ENCODE measurements at regions not wholly inside any gene's neighbourhood (a gene's known extent, or its start where the extent isn't known, plus 50 kb on each side); places are given as distances from the start of the nearest gene placed in this dataset.

- TF ChIP-seq POLR2AphosphoS5 (IDR thresholded peaks at IDR 0.05) = no peak
- TF ChIP-seq POLR2A (IDR thresholded peaks at IDR 0.05) = no peak
- TF ChIP-seq, protein P1, sequence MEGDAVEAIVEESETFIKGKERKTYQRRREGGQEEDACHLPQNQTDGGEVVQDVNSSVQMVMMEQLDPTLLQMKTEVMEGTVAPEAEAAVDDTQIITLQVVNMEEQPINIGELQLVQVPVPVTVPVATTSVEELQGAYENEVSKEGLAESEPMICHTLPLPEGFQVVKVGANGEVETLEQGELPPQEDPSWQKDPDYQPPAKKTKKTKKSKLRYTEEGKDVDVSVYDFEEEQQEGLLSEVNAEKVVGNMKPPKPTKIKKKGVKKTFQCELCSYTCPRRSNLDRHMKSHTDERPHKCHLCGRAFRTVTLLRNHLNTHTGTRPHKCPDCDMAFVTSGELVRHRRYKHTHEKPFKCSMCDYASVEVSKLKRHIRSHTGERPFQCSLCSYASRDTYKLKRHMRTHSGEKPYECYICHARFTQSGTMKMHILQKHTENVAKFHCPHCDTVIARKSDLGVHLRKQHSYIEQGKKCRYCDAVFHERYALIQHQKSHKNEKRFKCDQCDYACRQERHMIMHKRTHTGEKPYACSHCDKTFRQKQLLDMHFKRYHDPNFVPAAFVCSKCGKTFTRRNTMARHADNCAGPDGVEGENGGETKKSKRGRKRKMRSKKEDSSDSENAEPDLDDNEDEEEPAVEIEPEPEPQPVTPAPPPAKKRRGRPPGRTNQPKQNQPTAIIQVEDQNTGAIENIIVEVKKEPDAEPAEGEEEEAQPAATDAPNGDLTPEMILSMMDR (IDR thresholded peaks at IDR 0.05) = no peak
Measured at GRCh38 chr3:59381282-59381681, 331.5 kb upstream of the CFAP20DC start.
